GM18861 (cell line): ENCODE measurements at regions not wholly inside any gene's neighbourhood (a gene's known extent, or its start where the extent isn't known, plus 50 kb on each side); places are given as distances from the start of the nearest gene placed in this dataset.

Source experiments
- ATAC-seq: cut with Tn5 transposase; IDR thresholded peaks from one replicate; pipeline ENCODE4 v1.9.1; 2021; ENCODE audit not compliant: unreplicated experiment

DNA sequence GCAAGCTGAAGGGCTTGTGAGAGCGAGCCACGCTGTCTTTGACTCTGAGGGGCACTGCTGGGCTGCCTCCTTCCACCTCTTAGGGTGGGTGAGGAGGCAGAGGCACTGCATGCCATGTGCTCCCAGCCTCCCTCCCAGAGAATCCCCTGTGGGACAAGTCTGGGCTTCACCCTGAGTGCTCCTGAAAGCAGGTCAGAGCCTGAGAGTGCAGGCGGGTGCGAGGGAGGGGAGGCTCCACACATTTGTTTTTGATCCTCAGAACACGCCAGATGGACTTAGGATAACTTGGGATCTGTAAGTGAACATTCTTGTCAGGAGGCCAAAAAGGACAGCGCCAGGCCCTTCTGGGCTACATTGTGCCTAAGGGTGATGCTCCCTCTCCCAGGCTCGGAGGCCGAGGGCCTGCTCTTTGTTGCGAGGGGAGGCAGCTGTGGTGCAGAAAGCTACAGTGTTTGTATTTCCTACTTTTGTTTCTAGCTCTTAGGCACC lies 155.4 kb downstream of the TMX1 start:
- ATAC-seq = no peak

GRCh38 chr14:51396222-51396815 lies 156.3 kb downstream of the TMX1 start:
- ATAC-seq = no peak

GRCh38 chr14:51398898-51399297 lies 158.9 kb downstream of the TMX1 start:
- ATAC-seq = no peak

- no peak for ATAC-seq
These were observed 160.1 kb downstream of the TMX1 start for GRCh38 chr14:51400139-51400538.

- no peak for ATAC-seq
These were observed 161.2 kb downstream of the TMX1 start for GRCh38 chr14:51401272-51401671.

DNA sequence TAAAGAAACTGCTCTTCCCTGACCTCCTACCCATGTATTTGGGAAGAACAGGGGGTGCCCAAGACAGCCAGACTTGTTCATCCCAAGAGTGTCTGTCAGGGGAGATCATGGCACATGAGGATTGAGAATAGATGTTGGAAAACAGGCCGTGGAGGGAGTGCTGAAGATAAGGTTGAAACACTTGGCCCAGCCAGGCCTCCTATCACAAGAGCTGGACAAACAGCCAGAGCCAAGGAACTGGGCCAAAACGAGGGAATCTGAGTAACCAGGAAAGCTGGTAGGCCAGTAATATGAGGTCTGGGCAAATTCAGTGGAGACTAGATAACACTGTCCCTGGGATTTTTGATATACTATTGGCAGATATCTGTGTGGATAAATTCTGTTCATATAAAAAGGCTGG lies 161.7 kb downstream of the TMX1 start:
- no peak for ATAC-seq

- ATAC-seq = no peak
These were observed 170.8 kb downstream of the TMX1 start for GRCh38 chr14:51410897-51411296.

- no peak for ATAC-seq
These were observed 179.6 kb downstream of the TMX1 start for GRCh38 chr14:51419685-51420084.

DNA sequence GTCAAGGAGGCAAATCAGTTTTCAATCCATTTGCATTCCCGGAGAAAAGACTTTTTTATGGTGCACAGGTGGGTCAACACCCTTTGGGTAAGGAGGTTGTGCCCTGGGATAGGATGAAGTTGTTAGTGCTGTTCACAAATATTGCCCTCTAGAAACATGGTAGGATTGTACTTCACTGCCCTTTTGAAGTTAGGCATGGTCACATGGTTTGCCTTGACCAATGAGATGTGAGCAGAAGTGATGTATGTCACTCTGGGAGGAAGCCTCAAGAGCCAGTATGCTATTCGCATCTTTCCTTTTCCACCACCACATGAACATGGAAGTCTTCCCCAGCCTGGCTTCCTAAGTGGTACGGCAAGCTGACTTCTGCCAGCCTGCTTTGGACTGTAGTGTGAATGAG lies 182.7 kb downstream of the TMX1 start:
- ATAC-seq = no peak

GRCh38 chr14:51424041-51424440 lies 184.0 kb downstream of the TMX1 start:
- ATAC-seq = no peak

- ATAC-seq = no peak
These were observed 184.7 kb downstream of the TMX1 start for GRCh38 chr14:51424561-51425251.

- no peak for ATAC-seq
These were observed 188.9 kb downstream of the TMX1 start for GRCh38 chr14:51428981-51429380.

GRCh38 chr14:51430079-51430478 lies 190.0 kb downstream of the TMX1 start:
- ATAC-seq = no peak

GRCh38 chr14:51430633-51431032 lies 190.6 kb downstream of the TMX1 start:
- ATAC-seq = no peak

GRCh38 chr14:51431033-51431709 lies 191.1 kb downstream of the TMX1 start:
- peak; percentile 59 for ATAC-seq

DNA sequence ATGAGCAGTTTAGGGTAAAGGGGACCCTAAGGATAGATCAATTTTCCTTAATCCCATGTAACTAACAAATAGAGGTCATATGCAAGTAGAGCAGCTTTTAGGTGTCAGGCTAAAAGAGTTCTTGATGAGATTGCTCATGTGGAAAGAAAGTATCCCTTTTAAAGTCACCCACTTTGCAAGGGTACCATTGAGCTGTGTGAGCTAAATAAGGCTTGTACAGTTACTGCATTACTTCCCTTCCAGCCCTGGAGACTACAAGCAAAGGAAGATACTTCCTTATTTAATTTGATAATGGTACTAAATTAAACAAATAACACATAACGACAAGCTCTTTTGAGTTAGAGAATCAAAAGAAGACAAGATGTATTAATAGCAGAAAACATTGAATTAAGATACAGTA lies 191.7 kb downstream of the TMX1 start:
- no peak for ATAC-seq

DNA sequence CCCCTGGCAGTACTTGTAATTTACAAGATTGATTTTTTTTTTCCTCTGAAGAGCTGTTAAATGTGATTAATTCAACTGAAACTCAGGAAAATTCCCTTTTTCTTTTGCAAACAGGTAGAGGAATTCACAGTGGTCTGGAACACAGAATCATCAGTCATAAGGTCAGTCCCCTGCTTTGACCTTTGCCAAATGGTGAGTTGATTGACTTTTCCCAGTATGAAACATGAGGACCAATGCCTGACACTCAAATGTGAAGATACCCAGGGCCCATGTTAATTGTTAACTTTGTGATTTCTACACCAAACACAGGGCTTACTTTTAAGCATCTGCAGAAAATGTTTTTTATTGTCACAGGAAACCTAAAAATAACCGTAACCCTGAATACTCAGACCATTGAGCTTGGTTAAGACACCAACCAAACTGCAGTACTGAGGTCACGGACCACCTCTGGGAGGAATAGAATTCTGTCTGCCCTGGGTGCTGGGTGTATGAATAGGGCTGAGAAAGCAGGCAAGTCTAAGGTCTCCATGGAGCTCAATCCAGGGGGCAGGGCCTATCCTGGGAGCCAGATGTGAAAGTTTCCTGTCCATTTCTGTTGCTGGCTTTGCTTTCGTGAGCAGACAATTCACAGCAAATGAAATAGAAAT lies 192.4 kb downstream of the TMX1 start:
- peak; percentile 62 for ATAC-seq

DNA sequence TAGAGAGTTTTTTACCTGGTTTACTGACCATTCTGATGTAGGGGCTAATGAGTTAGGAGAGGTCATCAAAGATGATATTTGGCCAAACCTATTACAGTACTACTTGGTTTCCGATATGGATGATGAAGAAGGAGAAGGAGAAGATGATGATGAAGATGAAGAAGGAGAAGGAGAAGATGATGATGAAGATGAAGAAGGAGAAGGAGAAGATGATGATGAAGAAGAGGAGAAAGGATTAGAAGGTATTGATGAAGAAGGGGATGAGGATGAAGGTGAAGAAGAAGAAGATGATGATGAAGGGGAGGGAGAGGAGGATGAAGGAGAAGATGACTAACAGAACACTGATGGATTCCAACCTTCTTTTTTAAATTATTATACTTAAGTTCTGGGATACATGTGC lies 196.6 kb downstream of the TMX1 start:
- ATAC-seq = no peak

GRCh38 chr14:51439896-51440295 lies 199.8 kb downstream of the TMX1 start:
- ATAC-seq = no peak

GRCh38 chr14:51441001-51441400 lies 201.0 kb downstream of the TMX1 start:
- ATAC-seq = no peak

GRCh38 chr14:51442513-51443175 lies 202.6 kb downstream of the TMX1 start:
- ATAC-seq = no peak
